ENCODE measurements at regions not wholly inside any gene's neighbourhood (a gene's known extent, or its start where the extent isn't known, plus 50 kb on each side); places are given as distances from the start of the nearest gene placed in this dataset.

DNA sequence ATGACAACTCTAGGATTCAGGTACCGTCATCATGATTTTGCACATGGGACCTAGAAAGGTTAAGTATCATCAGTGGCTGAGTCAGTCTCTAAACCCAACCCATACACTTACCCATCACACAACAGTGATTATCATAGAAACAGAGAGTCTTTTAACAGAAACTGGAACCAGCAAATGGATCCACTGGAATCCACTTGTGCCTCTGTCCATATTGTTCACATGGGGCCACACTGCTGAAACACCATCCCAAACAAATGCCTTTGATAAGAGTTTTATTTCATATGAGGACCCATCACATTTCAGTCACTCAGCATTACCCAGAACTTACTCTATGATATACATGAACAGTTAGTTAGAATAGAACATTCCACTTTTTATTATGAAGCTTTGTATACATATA lies 430.0 kb downstream of the STK39 start:
- TF ChIP-seq POLR2AphosphoS5 (IDR thresholded peaks at IDR 0.05): no peak
- TF ChIP-seq, protein P1, sequence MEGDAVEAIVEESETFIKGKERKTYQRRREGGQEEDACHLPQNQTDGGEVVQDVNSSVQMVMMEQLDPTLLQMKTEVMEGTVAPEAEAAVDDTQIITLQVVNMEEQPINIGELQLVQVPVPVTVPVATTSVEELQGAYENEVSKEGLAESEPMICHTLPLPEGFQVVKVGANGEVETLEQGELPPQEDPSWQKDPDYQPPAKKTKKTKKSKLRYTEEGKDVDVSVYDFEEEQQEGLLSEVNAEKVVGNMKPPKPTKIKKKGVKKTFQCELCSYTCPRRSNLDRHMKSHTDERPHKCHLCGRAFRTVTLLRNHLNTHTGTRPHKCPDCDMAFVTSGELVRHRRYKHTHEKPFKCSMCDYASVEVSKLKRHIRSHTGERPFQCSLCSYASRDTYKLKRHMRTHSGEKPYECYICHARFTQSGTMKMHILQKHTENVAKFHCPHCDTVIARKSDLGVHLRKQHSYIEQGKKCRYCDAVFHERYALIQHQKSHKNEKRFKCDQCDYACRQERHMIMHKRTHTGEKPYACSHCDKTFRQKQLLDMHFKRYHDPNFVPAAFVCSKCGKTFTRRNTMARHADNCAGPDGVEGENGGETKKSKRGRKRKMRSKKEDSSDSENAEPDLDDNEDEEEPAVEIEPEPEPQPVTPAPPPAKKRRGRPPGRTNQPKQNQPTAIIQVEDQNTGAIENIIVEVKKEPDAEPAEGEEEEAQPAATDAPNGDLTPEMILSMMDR (IDR thresholded peaks at IDR 0.05): no peak
- no peak for TF ChIP-seq POLR2A (IDR thresholded peaks at IDR 0.05)

All from transverse colon (tissue), 4 donors.